Endothelial cell of umbilical vein (primary cell): ENCODE measurements at regions not wholly inside any gene's neighbourhood (a gene's known extent, or its start where the extent isn't known, plus 50 kb on each side); places are given as distances from the start of the nearest gene placed in this dataset.

Source experiments
- CTCF ChIP-seq, 2 donors: IDR thresholded peaks; 1 replicate in 1 of 2; 2 replicates in 1 of 2; pipeline ENCODE4 v1.5.1; 2011; ENCODE audit warnings: low read length in 2 of 2, mild to moderate bottlenecking in 2 of 2, moderate library complexity in 2 of 2, control low read depth in 1 of 2, inconsistent platforms in 1 of 2, low read depth in 1 of 2; ENCODE audit not compliant: insufficient read depth in 1 of 2; ENCODE audit errors: extremely low read depth in 1 of 2
- EZH2 ChIP-seq: IDR thresholded peaks from 2 replicates; pipeline ENCODE4 v1.6.1; 2012; ENCODE audit warnings: borderline replicate concordance, low read depth, mild to moderate bottlenecking, moderate library complexity, low read length, inconsistent platforms; ENCODE audit not compliant: severe bottlenecking
- FOS ChIP-seq: IDR thresholded peaks from 2 replicates; pipeline ENCODE4 v1.6.1; 2011; ENCODE audit warnings: mild to moderate bottlenecking, low read length, moderate library complexity, borderline replicate concordance; ENCODE audit not compliant: insufficient read depth
- GATA2 ChIP-seq: IDR thresholded peaks from 2 replicates; pipeline ENCODE4 v1.7.0; 2011; ENCODE audit warnings: low read depth, mild to moderate bottlenecking, moderate library complexity, mixed read lengths, low read length; ENCODE audit not compliant: insufficient read length, insufficient read depth
- JUN ChIP-seq: IDR thresholded peaks from 2 replicates; pipeline ENCODE4 v1.6.1; 2011; ENCODE audit warnings: borderline replicate concordance, low read depth; ENCODE audit not compliant: insufficient read length, insufficient read depth
- MAX ChIP-seq: IDR thresholded peaks from 2 replicates; pipeline ENCODE4 v1.6.1; 2011; ENCODE audit not compliant: insufficient read depth, insufficient read length
- MYC ChIP-seq: IDR thresholded peaks from one replicate; pipeline ENCODE4 v1.6.1; 2011; ENCODE audit warnings: mild to moderate bottlenecking, low read depth, low read length
- POLR2A ChIP-seq: IDR thresholded peaks from 2 replicates; pipeline ENCODE4 v1.6.1; 2012; ENCODE audit warnings: low read depth, mild to moderate bottlenecking, control low read depth, low read length
- POLR2AphosphoS5 ChIP-seq: IDR thresholded peaks from 2 replicates; pipeline ENCODE4 v1.6.1; 2012; ENCODE audit warnings: low read depth, mild to moderate bottlenecking, control low read depth, low read length, moderate library complexity; ENCODE audit not compliant: insufficient read depth

GRCh38 chr7:124322561-124322960, 289.7 kb upstream of the TMEM229A start:
- TF ChIP-seq CTCF (IDR thresholded peaks at IDR 0.05; ENCODE audit: extremely low read depth in 1 of 2, insufficient read depth in 1 of 2, low read depth in 1 of 2, low read length in 2 of 2) (no peak), EZH2 (no peak), MAX (no peak), POLR2AphosphoS5 (no peak), POLR2A (no peak), JUN (no peak), MYC (no peak), GATA2 (no peak), FOS (no peak)
